PC-9 (cell line): ENCODE measurements at regions not wholly inside any gene's neighbourhood (a gene's known extent, or its start where the extent isn't known, plus 50 kb on each side); places are given as distances from the start of the nearest gene placed in this dataset.

Source experiments
- CTCF ChIP-seq: fragments of 200-600 bp; sonication (generic); conservative IDR thresholded peaks from 2 replicates; pipeline ENCODE4 v1.6.1; 2017; ENCODE audit warnings: mixed run types, antibody characterized with exemption, mild to moderate bottlenecking, moderate library complexity
- EZH2 ChIP-seq: fragments of 200-600 bp; sonication (generic); IDR thresholded peaks from 2 replicates; pipeline ENCODE4 v1.8.0; 2017; ENCODE audit warnings: antibody characterized with exemption, low read depth

GRCh38 chr15:31435261-31435911 is 108.8 kb downstream of the KLF13 start:
- no peak for TF ChIP-seq EZH2
- no peak for TF ChIP-seq CTCF
